IPS-NIHi11 (cell line): ENCODE measurements at regions not wholly inside any gene's neighbourhood (a gene's known extent, or its start where the extent isn't known, plus 50 kb on each side); places are given as distances from the start of the nearest gene placed in this dataset.

Source experiments
- DNase-seq: peaks from one replicate; pipeline ENCODE4 v3.0.0; 2012; ENCODE audit warnings: mixed read lengths, low spot score

DNA sequence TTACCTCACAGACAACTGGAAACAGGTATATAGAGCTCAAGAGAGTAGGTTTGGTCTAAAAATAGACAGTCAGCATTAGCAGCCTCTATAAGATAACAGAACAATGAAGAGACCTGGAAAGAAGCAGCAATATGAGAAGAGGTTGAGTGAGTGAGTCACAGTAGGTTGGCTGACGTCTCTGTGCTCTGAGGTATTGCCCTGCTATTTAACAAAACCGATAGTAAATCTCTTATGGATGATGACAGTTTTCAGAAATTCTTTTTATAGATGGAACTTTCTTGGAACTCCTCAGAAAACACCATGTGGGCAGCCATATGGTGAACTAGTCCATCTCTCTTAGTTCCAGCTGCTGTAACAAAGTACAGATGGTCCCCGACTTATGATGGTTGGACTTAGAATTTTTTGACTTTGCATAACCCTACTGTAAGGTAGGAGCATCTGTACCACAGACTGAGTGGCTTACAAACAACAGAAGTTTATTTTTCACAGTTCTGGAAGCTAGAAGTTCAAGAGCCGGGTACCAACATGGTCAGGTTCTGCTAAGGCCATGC, 123.5 kb downstream of the MBD2 start:
- DNase-seq = no peak

DNA sequence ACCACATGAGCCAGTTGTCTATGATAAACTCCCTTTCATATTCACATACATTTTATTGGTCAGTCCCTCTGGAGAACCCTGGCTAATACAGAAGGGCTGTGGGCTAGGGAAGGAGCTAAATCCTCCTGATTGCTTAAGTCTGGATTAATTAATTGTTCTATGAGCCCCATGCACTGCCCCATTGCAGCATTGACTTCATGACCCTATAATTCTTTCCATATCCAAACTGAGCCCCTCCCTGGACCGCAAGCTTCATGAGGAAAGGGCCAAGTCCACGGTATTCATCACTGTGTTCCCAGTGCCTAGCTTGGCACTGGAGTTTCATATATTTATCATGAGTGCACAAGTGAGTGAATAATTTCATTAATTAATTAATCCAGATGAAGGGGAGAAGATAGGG, 124.0 kb downstream of the MBD2 start:
- DNase-seq = no peak

DNA sequence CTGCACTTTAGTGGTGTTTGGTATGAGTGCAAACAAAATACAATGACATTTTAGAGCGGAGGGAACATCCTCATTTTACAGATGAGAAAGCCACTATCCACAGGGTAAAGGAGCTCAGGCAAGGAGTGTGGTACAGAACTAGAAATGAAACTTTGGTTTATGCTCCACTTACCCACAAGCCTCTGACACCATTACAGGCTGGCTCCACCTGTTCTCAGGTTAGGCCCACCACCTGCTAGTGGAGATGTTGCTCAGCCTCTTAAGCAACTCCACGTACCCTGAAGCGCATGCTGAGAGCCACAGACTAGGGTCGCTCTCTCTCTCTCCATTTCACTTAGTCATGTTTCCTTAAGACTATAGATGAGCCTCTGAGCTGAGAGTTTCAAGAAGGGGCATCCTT, 130.0 kb downstream of the MBD2 start:
- no peak for DNase-seq

DNA sequence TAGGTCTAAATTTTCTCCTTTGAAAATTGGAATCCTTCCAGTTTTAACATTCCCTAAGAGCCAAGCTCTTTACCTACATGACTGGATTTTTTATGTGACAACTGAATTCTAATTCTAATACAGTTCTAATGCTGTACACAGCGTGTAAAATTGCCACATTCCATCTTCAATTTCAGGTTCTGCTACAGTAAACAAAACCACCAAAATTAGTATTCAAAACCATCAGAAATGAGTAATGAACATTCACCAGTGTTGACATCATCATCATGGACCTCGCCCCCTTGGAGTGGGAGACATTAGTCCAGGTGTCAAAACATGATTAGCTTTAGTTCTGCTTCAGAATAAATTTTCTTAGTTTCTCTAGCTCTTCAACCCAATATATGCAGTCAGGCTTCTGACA, 133.6 kb downstream of the MBD2 start:
- DNase-seq = no peak

DNA sequence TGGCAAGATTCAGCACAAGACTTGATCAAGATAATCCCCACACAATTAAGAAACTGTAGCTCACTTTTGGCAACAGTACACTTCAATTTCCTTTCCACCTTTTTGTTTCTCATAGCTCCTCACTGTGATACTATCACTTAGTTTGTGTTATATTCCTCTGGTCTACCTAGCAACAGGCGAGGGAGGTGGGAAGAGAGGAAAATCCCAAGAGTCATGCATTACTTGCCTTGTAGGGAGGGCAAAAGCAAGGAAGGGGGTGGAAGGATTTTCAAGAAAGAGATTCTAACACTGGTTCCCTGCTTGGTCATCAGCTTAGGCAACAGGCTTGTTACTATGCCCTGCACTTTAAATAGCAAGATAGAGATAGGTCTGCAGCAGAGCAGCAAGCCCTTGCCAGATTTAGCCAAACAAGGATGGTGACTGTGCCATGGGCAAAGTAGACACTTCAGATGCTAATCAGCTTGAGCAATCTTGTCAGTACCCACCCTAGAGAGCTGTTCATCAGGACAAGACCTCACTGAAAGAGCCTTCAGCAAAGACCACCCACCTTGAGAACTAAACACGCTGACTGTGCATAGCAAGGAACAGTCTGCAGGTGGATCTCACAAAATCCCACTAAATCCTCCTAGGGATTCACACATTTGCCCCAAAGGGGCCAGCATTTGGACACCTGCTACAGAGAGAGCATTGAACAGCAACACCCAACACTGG, 134.6 kb downstream of the MBD2 start:
- DNase-seq = no peak

DNA sequence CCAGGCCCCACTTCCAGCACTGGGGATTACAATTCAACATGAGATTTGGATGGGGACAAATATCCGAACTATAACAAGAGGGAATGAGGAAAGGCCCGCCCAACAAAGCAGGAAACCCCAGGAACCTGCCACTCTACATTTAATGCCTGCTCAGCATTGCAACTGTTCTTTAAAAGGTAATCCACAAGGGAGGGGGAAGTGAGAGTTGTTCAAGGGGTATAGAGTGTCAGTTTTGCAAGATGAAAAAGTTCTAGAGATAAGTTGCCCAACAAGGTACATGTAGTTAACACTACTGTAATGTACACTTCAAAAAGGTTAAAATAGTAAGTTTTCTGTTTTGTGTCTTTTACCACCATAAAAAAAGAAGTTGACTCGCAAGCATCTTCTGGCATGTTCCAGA, 137.6 kb downstream of the MBD2 start:
- no peak for DNase-seq

DNA sequence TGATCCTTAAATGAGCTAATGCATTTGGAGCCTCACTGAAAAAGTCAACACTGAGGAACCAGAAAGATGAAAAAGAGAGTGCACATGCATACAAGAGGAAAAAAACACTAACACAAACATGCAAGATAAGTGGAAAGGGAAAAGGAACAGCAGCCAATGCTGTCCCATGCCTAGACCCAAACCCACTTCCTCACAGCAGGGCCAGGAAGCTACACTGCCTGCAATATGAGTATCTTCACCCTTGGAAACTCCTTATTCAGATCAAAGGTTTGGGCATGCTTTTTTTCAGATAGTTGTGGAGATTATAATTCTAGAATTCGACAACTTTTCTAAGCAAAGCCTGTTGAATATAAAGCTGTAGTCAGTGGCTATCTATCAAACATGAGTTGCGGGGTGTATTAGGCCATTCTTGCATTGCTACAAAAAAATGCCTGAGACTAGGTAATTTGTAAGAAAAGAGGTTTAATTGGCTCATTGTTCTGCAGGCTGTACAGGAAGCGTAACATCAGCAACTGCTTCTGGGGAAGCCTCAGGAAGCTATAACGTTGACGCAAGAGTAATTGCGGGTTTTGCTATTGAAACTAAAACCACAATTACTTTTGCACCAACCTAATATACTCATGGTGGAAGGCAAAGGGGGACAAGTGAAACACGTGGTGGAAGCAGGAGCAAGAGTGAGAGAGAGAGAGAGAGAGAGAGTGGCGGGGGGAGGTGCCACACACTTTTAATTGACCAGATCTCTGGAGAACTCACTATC, 138.2 kb downstream of the MBD2 start:
- no peak for DNase-seq

DNA sequence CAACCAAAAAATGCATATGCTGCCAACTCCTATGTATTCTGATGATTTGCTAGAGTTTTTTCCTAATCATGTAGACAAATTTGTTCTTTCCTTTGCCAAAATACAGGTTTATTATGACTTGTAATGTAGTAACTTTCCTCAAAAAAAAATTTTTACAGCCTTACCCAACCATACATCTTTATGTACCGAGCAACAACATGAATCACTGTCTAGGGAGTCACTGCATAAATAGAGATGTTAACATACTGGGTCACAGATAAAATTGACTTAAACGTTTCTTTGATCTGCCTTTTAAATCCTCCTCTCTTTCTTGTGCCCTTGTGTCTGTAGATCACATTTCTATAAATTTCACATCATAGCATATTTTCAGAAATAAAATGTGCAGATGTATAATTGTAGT, 143.6 kb downstream of the MBD2 start:
- no peak for DNase-seq

DNA sequence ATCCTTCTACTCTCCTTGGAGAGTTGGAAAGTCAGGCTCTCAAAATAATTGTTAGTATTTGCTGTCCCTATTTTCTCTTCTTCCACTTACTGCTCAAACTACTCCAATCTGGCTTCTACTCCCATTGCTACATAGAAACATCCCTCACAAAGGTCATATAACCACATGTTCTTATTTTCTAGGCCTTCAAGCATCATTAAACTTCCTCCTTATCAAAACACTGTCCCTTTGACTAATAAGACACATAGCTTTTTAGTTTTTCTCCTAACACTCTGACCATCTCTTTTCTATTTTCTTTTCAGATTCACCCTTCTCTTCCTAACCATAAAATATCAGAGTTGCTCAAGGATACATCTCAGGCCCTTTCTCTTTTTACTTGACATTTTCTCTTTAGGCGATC, 148.3 kb downstream of the MBD2 start:
- DNase-seq = no peak

DNA sequence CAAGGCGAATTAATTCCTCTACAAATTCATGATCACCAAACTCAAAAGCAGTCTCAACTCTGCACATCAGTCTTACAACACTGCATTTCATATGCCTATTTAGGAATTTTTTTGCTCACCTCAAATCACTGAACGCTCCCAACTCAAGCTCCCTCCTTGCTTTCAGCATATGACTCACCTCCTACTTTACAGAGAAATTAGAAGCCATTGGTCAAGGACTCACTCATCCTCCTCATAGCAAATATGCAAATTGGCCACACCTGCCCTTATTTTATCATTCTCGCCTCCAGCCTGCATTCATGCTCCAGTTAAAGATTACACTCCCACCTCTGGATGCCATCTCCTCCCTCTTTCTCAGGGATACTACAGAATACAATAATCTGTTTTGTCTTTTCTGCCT, 148.8 kb downstream of the MBD2 start:
- no peak for DNase-seq

DNA sequence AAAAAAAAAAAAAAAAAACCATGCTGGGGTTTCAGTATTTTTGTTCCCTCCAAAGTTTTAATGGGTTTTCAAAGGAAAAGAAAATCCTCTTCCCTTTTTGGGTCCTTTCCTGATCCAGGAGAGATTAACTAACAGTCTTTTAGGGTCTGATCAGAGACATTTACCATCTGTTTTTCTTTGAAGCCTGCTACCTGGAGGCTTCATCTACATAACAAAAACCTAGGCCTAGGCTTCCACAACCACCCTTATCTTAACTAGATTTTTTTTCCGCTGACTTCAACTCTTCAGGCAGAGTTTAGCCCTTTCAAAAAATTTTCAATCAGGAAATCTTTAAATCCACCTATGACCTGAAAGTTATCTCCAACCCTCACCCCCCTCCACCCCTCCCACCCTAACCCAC, 154.7 kb downstream of the MBD2 start:
- DNase-seq = peak; percentile 14

DNA sequence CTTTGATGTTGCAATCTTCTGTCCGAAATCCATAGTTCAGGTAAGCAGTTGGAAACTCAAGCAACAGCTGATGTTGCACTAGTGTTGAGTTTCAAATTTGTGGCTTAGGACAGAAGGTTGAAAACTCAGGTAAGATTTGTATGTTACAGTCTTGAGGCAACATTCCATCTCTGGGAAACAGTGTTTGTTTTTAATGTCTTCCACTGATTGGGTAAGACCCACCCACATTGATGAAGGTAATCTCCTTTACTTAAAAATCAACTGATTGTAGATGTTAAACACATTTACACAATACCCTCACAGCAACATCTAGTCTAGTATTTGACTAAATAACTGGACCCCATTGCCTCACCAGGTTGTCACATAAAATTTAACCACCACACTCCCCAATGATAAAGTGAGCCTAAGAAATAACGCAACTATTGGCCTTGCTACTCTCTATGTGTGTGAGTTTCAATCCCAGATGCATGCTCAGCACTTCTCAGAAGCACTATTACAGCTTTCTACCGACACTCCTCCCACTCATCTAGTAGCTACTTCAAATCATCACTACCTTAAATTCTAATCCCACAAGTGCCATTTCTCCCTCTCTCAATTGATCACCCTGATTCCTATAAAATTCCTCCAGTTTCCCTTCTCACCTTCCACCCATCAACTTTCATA, 164.0 kb downstream of the MBD2 start:
- DNase-seq = no peak

DNA sequence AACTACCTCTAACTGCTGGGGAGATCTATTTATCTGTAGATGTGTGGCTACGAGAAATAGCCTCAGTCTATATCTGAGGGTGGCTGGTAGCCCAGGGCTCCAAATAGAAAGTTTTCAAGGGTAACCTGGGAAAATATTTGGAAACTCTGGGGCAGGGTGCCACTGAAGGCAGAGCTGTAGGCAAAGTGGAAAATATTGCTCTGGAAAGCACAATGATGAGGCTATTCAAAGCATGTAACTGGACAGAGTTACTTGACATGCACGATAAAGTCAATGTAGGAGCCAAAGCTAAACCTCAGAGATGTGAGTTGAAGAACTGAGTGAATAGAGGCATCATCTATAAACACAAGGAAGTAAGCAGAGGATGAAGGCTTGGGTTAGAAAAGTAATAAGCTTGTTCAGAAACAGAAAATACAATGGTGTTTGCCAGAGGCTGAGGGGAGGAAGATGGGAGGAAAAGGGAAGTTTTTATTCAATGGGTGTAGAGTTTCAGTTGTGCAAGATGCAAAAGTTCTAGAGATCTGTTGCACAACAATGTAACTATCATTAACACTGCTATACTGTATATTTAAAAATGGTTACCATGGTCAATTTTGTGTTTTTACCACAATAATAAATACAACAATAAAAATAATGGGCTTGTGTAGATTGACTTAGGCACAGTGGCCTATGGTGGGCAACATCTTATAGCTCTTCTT, 171.6 kb downstream of the MBD2 start:
- no peak for DNase-seq

DNA sequence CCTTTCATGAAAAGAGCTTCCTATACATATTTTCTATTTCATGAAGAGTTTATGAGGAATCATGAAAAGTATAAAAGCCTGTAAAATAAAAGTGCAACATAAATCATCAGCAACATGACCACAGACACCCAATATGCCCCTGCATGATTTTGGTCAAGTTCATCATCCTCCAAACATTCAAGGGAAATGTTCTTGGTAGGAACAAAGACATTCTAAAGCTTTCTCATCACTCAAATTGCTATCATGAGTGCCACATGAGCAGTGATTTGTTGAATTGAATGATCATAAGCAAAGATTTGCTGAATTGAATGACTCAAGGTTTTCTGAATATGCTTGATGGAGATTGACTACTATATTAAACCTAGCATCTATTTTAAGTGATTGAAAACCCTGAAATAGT, 172.2 kb downstream of the MBD2 start:
- DNase-seq = no peak

DNA sequence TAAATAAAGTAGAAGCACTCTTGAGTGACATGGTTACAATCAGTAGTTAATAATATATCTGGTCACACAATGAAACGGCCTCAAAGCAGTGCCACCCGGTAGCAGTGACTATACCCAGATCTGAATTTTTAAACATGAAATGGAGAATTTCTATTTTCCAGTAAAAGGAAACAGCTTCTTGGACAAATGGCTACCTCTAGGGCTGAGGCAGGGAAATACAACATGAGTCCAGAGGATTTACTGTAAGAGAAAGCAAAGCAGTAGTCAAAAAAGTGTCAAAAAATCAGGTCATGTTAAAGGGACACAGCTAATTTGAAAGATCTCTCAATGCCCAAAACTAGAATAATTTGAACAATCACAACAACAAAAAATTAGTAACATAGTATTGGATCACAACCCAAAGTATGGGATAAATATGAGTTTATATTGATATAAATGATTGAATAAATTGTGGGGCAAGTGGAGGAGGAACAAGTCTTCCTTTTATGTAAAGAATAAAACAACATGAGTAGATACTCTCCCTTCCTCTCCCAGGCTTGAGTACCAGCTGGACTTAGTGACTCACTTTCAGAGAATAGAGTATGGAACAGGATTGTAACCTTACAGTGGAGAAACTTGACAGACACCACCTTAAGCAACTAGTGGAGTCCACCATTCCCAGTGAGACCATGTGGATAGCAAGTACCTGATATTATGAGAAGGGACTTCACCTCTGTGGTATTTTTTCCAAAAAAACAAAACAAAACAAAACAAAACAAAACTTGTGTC, 180.8 kb downstream of the MBD2 start:
- no peak for DNase-seq

DNA sequence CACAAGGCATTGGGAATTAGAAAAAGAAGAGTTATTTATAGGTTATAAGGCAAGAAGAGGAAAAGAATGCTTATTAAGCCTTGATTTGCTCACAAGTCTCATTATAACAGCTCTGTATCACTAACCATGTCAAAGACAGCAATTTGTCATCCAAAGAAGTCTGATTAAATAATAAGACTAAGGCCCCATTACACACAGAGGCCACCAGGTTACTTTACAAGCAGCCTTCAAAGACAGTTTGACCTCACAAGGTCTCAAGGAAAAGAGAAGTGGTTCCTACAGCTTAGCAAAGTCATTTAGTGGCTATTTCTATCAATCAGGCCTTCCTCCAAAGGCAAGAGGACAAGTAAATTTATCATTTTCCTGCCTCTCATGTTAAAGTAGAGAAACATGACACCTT, 188.5 kb downstream of the MBD2 start:
- DNase-seq = no peak

DNA sequence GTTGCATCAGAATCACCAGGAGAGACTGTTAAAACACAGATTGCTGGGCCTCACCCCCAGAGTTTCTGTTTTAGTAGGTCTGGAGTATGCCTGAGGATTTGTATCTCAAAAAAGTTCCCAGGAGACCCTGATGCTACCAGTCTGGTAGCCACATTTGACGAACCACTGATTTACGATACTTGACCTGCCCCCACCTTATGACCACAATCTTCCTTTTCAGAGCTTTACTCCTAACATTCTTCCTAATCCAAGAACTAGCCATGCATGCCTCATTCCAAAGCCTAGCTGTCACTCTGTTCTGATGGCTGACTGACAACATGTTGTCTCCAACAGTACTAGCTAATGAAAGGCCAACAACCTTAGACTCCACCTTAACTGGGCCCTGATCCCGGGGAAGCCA, 191.4 kb downstream of the MBD2 start:
- DNase-seq = no peak

DNA sequence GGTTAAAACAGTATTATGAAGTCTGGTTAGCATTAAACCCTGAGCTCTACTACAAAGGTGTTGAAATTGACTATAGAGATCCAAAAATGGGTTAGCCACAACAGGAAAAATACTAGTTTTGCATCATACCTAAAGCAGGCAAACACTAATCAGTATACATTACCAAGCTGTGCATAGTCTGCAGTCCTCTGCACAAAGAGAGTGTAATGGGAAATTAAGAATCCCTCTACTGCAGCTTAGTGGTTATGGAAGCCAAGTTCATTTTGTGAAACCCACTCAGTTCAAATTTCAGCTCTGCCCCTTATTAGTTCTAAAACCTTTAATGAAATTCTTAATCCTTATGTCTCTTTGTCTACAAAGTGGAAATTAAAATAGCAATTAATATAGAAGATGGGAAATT, 192.1 kb downstream of the MBD2 start:
- no peak for DNase-seq

DNA sequence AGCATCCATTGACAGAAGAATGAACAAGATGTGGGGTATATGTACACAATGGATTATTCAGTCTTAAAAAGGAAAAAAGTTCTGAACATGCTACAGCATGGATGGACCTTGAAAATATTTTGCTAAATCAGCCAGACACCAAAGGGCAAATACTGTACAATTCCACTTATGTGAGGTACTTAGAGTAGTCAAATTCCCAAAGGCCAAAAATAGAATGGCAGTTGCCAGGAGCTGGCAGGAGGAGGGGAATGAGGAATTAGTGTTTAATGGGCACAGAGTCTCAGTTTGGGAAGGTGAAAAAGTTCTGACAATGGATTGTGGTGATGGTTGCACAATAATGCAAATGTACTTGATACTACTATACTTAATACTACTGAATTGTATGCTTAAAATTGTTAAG, 193.2 kb downstream of the MBD2 start:
- DNase-seq = no peak

DNA sequence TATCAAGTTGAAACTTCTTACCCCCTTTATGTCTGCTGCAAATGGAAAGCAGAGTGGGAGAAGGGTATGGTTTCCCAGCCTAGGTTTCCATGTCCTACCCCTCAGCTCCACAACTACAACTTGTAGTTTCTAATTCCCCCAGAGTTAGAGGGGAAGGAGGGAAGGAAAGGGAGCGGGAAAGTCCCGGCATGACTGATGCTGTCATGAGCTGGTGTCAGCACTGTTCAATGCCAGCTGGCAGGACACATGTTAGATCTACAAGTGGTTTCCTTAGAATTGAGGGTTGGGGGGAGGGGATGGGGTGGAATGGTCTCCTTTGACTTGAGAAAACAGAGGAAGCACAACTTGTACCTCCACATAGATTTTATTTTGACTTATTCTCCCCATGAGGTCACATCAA, 194.0 kb downstream of the MBD2 start:
- no peak for DNase-seq

DNA sequence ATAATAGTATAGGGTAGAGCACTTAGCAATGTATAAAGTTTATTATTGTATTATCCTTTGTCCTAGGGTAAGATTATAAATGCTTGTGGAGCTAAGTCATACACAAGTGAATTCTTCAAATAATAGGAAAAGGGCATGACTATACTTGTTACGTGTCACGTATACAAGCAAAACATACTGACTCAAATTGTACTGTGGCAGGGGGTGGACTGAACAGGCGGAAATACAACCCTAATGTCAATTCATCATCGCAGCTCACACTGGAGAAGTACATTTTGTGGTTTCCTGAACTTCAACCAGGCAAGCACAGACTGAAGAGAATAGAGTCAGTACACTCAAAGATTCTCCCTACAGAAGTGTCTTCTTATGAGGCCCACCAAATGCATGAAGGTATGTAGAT, 201.0 kb downstream of the MBD2 start:
- no peak for DNase-seq

DNA sequence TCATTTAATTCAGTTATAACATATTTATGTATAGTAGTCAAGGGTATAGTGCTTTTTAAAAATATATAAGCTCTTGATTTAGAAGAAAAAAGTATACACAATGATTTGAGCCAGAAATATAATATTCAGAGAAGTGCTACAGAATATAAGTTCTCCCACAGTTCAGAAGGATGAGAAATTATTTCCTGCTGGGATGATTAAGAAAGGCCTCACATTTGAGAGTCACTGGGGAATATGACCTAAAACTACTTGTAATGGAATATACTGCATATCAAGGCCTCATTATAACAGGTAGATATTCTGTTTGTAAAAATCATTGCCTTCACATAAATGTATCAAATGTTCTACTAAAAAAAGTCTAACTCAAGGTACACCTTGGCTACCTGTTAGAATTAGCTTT, 203.5 kb downstream of the MBD2 start:
- no peak for DNase-seq
